ENCODE measurements at regions not wholly inside any gene's neighbourhood (a gene's known extent, or its start where the extent isn't known, plus 50 kb on each side); places are given as distances from the start of the nearest gene placed in this dataset.

- no peak for DNase-seq (ENCODE audit: extremely low spot score, unreplicated experiment)
- Mint-ChIP-seq H3K27me3 (no peaks in the 10 kb centered on the region), H3K27ac (no peak overlapping the region), H3K36me3 (no peaks in the 10 kb centered on the region), H3K9me3 (no peaks in the 10 kb centered on the region), H3K4me3 (no peak overlapping the region), H3K4me1 (ENCODE audit: unreplicated experiment) (no peaks in the 10 kb centered on the region)
- no peak for TF ChIP-seq CTCF (conservative IDR thresholded peaks at IDR 0.05)
These were observed 524.4 kb downstream of the SLC16A7 start for GRCh38 chr12:60120199-60120598.

GRCh38 chr12:60123557-60123956, 527.7 kb downstream of the SLC16A7 start:
- Mint-ChIP-seq H3K4me3 (no peak overlapping the region), H3K4me1 (ENCODE audit: unreplicated experiment) (no peaks in the 10 kb centered on the region), H3K27me3 (no peaks in the 10 kb centered on the region), H3K27ac (no peak overlapping the region), H3K36me3 (no peaks in the 10 kb centered on the region), H3K9me3 (no peaks in the 10 kb centered on the region)
- no peak for DNase-seq (ENCODE audit: extremely low spot score, unreplicated experiment)
- no peak for TF ChIP-seq CTCF (conservative IDR thresholded peaks at IDR 0.05)

- no peak for DNase-seq (ENCODE audit: extremely low spot score, unreplicated experiment)
- no peak for TF ChIP-seq CTCF (conservative IDR thresholded peaks at IDR 0.05)
- Mint-ChIP-seq H3K36me3 (no peaks in the 10 kb centered on the region), H3K4me3 (no peak overlapping the region), H3K4me1 (ENCODE audit: unreplicated experiment) (no peaks in the 10 kb centered on the region), H3K27ac (no peak overlapping the region), H3K27me3 (no peaks in the 10 kb centered on the region), H3K9me3 (no peaks in the 10 kb centered on the region)
These were observed 541.7 kb downstream of the SLC16A7 start for GRCh38 chr12:60137513-60137912.

- no peak for DNase-seq (ENCODE audit: extremely low spot score, unreplicated experiment)
- Mint-ChIP-seq H3K36me3 (no peaks in the 10 kb centered on the region), H3K9me3 (no peaks in the 10 kb centered on the region), H3K4me1 (ENCODE audit: unreplicated experiment) (no peaks in the 10 kb centered on the region), H3K4me3 (no peak overlapping the region), H3K27me3 (no peaks in the 10 kb centered on the region), H3K27ac (no peak overlapping the region)
- TF ChIP-seq CTCF (conservative IDR thresholded peaks at IDR 0.05) = no peak
These were observed 542.7 kb downstream of the SLC16A7 start for GRCh38 chr12:60138526-60138925.

- DNase-seq (ENCODE audit: extremely low spot score, unreplicated experiment) = no peak
- Mint-ChIP-seq H3K36me3 (no peaks in the 10 kb centered on the region), H3K4me3 (no peak overlapping the region), H3K27ac (no peak overlapping the region), H3K9me3 (no peaks in the 10 kb centered on the region), H3K27me3 (no peaks in the 10 kb centered on the region), H3K4me1 (ENCODE audit: unreplicated experiment) (no peaks in the 10 kb centered on the region)
- TF ChIP-seq CTCF (conservative IDR thresholded peaks at IDR 0.05) = no peak
These were observed 548.6 kb downstream of the SLC16A7 start for GRCh38 chr12:60144395-60144794.

- Mint-ChIP-seq H3K27me3 (no peaks in the 10 kb centered on the region), H3K27ac (no peak overlapping the region), H3K4me1 (ENCODE audit: unreplicated experiment) (no peaks in the 10 kb centered on the region), H3K9me3 (no peaks in the 10 kb centered on the region), H3K4me3 (no peak overlapping the region), H3K36me3 (no peaks in the 10 kb centered on the region)
- DNase-seq (ENCODE audit: extremely low spot score, unreplicated experiment) = no peak
- TF ChIP-seq CTCF (conservative IDR thresholded peaks at IDR 0.05) = no peak
These were observed 552.3 kb downstream of the SLC16A7 start for GRCh38 chr12:60148109-60148508.
